ENCODE measurements at regions not wholly inside any gene's neighbourhood (a gene's known extent, or its start where the extent isn't known, plus 50 kb on each side); places are given as distances from the start of the nearest gene placed in this dataset.

DNA sequence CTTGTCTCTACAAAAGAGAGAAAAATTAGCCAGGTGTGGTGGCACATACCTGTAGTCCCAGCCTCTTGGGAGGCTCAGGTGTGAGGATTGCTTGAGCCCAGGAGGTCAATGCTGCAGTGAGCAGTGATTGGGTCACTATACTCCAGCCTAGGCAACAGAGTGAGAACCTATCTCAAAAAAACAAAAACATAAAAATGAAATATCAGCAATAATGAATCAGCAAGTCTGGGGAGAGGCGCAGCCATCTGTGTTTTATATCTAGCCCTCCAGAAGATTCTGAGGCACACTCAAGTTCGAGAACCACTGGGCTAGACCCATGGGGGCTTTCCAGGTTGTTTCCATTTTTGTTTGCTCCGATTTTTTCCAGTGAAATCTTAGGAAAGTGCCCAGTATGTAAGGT is 88.1 kb upstream of the BCL6 start:
- TF ChIP-seq CTCF (IDR thresholded peaks at IDR 0.05): no peak
- TF ChIP-seq POLR2A (IDR thresholded peaks at IDR 0.05): no peak

Measured in lower leg skin (tissue), 3 donors.